ENCODE measurements at regions not wholly inside any gene's neighbourhood (a gene's known extent, or its start where the extent isn't known, plus 50 kb on each side); places are given as distances from the start of the nearest gene placed in this dataset.

DNA sequence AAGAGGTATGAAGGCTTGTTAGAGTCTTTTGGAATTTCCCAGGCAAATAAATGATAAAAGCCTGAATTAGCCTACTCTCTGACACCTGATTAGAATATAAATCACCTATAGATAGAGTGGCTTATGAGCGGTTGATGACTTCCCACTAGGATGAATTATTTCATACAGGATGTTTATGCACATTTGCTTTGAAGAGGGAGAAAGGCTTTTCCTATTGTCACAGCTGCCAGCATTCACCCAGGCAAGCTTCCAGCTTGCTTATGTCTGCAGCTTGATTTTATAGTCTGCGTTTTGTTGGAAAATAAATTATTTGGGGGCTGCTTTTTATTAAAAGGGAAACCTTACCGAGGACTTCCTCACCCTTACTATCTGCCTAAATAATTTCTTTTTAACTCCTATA, 51.3 kb upstream of the EIF2S2 start:
- Mint-ChIP-seq H3K36me3 (ENCODE audit: low read depth) (no peaks in the 10 kb centered on the region), H3K4me1 (ENCODE audit: low read depth) (peaks cover 3% of the 10 kb centered on the region), H3K9me3 (no peaks in the 10 kb centered on the region), H3K27me3 (peaks cover under 1% of the 10 kb centered on the region), H3K27ac (no peak overlapping the region), H3K4me3 (no peak overlapping the region)
- intact Hi-C loops (cut with micrococcal nuclease), result no loop called here
- ATAC-seq (no peak), DNase-seq (no peak)
- CTCF ChIA-PET, result no interaction called here
- TF ChIP-seq CTCF (IDR thresholded peaks at IDR 0.05), result no peak
- POLR2A ChIA-PET, result no interaction called here

DNA sequence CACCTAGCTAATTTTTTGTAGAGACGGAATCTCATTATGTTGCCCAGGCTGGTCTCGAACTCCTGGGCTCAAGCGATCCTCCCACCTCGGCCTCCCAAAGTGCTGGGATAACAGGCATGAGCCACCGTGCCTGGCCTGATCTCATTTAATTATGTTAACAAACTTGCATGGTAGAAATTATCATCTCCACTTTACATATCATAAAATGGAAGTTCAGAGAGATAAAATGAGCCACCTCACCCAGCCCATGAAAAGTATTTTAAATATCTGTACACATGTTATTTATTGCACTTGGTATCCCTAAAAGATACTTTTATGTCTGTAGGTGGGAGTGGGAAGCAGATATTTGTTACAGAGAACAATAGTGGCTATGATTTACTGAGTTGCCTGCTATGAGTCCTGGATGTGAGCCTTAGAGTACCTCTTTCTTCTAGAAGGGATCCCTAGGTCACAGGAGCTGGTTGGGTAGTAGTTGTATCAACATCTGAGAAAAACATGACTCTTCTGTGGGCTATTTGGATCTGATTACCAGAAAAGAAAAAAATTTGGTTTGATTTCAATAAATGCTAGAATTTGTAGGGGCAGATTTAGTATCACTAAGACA, 52.4 kb upstream of the EIF2S2 start:
- Mint-ChIP-seq H3K27me3 (no peaks in the 10 kb centered on the region), H3K4me3 (no peak overlapping the region), H3K4me1 (ENCODE audit: low read depth) (peaks cover 3% of the 10 kb centered on the region), H3K9me3 (no peaks in the 10 kb centered on the region), H3K27ac (no peak overlapping the region), H3K36me3 (ENCODE audit: low read depth) (no peaks in the 10 kb centered on the region)
- ATAC-seq, result no peak
- TF ChIP-seq CTCF (IDR thresholded peaks at IDR 0.05), result no peak
- POLR2A ChIA-PET, result no interaction called here
- CTCF ChIA-PET, result no interaction called here
- no peak for DNase-seq
- intact Hi-C loops (cut with micrococcal nuclease), result no loop called here

- POLR2A ChIA-PET, result no interaction called here
- H3K36me3 Mint-ChIP-seq (ENCODE audit: low read depth), result no peaks in the 10 kb centered on the region
- intact Hi-C loops (cut with micrococcal nuclease), result no loop called here
Observed at GRCh38 chr20:34165018-34165619, 53.1 kb upstream of the EIF2S2 start.

GRCh38 chr20:34171640-34172039, 59.6 kb upstream of the EIF2S2 start:
- no peak overlapping the region for H3K4me3 Mint-ChIP-seq
- DNase-seq (no peak), ATAC-seq (no peak)
- H3K27me3 Mint-ChIP-seq, result no peaks in the 10 kb centered on the region
- no peaks in the 10 kb centered on the region for H3K9me3 Mint-ChIP-seq
- H3K27ac Mint-ChIP-seq, result no peak overlapping the region
- no peaks in the 10 kb centered on the region for H3K36me3 Mint-ChIP-seq (ENCODE audit: low read depth)
- intact Hi-C loops (cut with micrococcal nuclease), result no loop called here
- ChIA-PET CTCF (no interaction called here), POLR2A (no interaction called here)
- H3K4me1 Mint-ChIP-seq (ENCODE audit: low read depth), result no peaks in the 10 kb centered on the region
- no peak for TF ChIP-seq CTCF (IDR thresholded peaks at IDR 0.05)

More at GRCh38 chr20:34165018-34165619, 53.1 kb upstream of the EIF2S2 start:
- no peak for TF ChIP-seq CTCF (IDR thresholded peaks at IDR 0.05)
- H3K27ac Mint-ChIP-seq, result no peak overlapping the region
- no peak overlapping the region for H3K4me3 Mint-ChIP-seq
- H3K27me3 Mint-ChIP-seq, result no peaks in the 10 kb centered on the region
- peaks cover 3% of the 10 kb centered on the region for H3K4me1 Mint-ChIP-seq (ENCODE audit: low read depth)
- CTCF ChIA-PET, result no interaction called here
- DNase-seq (no peak), ATAC-seq (no peak)
- H3K9me3 Mint-ChIP-seq, result no peaks in the 10 kb centered on the region

GRCh38 chr20:34172926-34173325, 60.9 kb upstream of the EIF2S2 start:
- Mint-ChIP-seq H3K27ac (no peak overlapping the region), H3K9me3 (no peaks in the 10 kb centered on the region), H3K36me3 (ENCODE audit: low read depth) (no peaks in the 10 kb centered on the region), H3K4me1 (ENCODE audit: low read depth) (no peaks in the 10 kb centered on the region), H3K27me3 (no peaks in the 10 kb centered on the region), H3K4me3 (no peak overlapping the region)
- ChIA-PET CTCF (no interaction called here), POLR2A (no interaction called here)
- TF ChIP-seq CTCF (IDR thresholded peaks at IDR 0.05), result no peak
- intact Hi-C loops (cut with micrococcal nuclease), result no loop called here
- DNase-seq (no peak), ATAC-seq (no peak)
